ENCODE measurements at regions not wholly inside any gene's neighbourhood (a gene's known extent, or its start where the extent isn't known, plus 50 kb on each side); places are given as distances from the start of the nearest gene placed in this dataset.

GRCh38 chr11:127392575-127392974, 392.0 kb upstream of the KIRREL3 start:
- TF ChIP-seq CTCF (IDR thresholded peaks at IDR 0.05) (no peak), EZH2 (IDR thresholded peaks at IDR 0.05; ENCODE audit: borderline replicate concordance, insufficient read depth, low read depth, low read length, poor library complexity, severe bottlenecking) (no peak)

All from B cell (primary cell).